ENCODE measurements at regions not wholly inside any gene's neighbourhood (a gene's known extent, or its start where the extent isn't known, plus 50 kb on each side); places are given as distances from the start of the nearest gene placed in this dataset.
"Not testable (repeated sequence)": the region's sequence is repeated elsewhere in the genome, so short reads cannot be mapped to it uniquely, and the experiment has no call there.

DNA sequence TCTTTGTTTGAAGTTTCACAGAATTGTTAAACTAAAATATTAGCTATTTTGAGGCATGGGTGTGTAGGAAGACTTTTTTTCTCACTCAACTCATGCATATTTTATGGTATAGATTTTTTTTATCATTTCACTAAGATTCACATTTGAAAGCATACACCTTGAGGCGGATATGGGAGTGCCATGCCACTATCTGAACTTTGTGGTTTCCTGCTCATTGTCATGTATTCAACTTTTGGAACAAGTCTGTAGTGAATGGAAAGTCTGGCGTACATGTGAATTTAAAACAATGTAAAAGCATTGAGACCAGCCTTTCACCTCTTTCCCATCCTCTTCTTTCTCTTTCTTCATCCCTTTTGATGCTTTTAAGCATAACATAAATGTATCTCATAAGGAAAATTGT is 147.9 kb downstream of the TPBG start:
- Histone ChIP-seq H3K27me3 (ENCODE audit: control insufficient read depth, extremely low read depth, insufficient read depth, low read length) (no peaks in the 10 kb centered on the region), H3K27ac (ENCODE audit: control insufficient read depth, insufficient read depth, low read length) (no peak overlapping the region), H3K79me2 (ENCODE audit: control insufficient read depth, insufficient read depth, low read length) (no peaks in the 10 kb centered on the region), H3K4me1 (ENCODE audit: control insufficient read depth, extremely low read depth, insufficient read depth, low read length) (no peaks in the 10 kb centered on the region), H3K36me3 (ENCODE audit: control insufficient read depth in 2 of 2, extremely low read depth in 1 of 2, insufficient read depth in 2 of 2, low read length in 2 of 2) (no peaks in the 10 kb centered on the region), H3K4me3 (ENCODE audit: control insufficient read depth in 2 of 3, extremely low read depth in 1 of 3, insufficient read depth in 2 of 3, low read depth in 1 of 3, low read length in 3 of 3) (no peak overlapping the region), H2AFZ (ENCODE audit: control insufficient read depth, low read length) (no peak overlapping the region), H3K4me2 (ENCODE audit: control insufficient read depth, extremely low read depth, insufficient read depth, low read depth, low read length) (no peak overlapping the region), H4K20me1 (ENCODE audit: control insufficient read depth, extremely low read depth, insufficient read depth, low read length) (no peaks in the 10 kb centered on the region), H3K9me1 (ENCODE audit: control insufficient read depth, extremely low read depth, insufficient read depth, low read length) (no peaks in the 10 kb centered on the region), H3K9ac (ENCODE audit: control insufficient read depth, extremely low read depth, insufficient read depth, low read length) (no peak overlapping the region), H3K9me3 (ENCODE audit: control insufficient read depth, low read depth, low read length) (no peaks in the 10 kb centered on the region)
- FAIRE-seq (no peak), DNase-seq (ENCODE audit: low read depth, low spot score) (no peak)
- dilution Hi-C loops (cut with MboI; ENCODE audit: extremely low pct_ligation_motif_present, low sequenced_read_pairs), result no loop called here
- TF ChIP-seq, protein P1, sequence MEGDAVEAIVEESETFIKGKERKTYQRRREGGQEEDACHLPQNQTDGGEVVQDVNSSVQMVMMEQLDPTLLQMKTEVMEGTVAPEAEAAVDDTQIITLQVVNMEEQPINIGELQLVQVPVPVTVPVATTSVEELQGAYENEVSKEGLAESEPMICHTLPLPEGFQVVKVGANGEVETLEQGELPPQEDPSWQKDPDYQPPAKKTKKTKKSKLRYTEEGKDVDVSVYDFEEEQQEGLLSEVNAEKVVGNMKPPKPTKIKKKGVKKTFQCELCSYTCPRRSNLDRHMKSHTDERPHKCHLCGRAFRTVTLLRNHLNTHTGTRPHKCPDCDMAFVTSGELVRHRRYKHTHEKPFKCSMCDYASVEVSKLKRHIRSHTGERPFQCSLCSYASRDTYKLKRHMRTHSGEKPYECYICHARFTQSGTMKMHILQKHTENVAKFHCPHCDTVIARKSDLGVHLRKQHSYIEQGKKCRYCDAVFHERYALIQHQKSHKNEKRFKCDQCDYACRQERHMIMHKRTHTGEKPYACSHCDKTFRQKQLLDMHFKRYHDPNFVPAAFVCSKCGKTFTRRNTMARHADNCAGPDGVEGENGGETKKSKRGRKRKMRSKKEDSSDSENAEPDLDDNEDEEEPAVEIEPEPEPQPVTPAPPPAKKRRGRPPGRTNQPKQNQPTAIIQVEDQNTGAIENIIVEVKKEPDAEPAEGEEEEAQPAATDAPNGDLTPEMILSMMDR (optimal IDR thresholded peaks at IDR 0.05 in 1 of 3, IDR thresholded peaks at IDR 0.05 in 1 of 3, conservative IDR thresholded peaks at IDR 0.05 in 1 of 3; ENCODE audit: extremely low read depth in 1 of 3, insufficient read depth in 2 of 3, low read length in 3 of 3), result no peak
- no peak for TF ChIP-seq EZH2 (IDR thresholded peaks at IDR 0.05; ENCODE audit: low read length)

DNA sequence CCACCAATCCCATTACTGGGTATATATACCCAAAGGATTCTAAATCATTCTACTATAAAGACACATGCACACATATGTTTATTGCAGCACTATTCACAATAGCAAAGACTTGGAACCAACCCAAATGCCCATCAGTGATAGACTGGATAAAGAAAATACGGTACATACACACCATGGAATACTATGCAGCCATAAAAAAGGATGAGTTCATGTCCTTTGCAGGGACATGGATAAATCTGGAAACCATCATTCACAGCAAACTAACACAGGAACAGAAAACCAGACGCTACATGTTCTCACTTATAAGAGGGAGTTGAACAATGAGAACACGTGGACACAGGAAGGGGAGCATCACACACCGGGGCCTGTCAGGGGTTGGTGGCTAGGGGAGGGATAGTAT is 154.3 kb downstream of the TPBG start:
- H4K20me1 ChIP-seq (ENCODE audit: control insufficient read depth, extremely low read depth, insufficient read depth, low read length); H3K79me2 ChIP-seq (ENCODE audit: control insufficient read depth, insufficient read depth, low read length); H3K27ac ChIP-seq (ENCODE audit: control insufficient read depth, insufficient read depth, low read length); H2AFZ ChIP-seq (ENCODE audit: control insufficient read depth, low read length); H3K9me1 ChIP-seq (ENCODE audit: control insufficient read depth, extremely low read depth, insufficient read depth, low read length); DNase-seq (ENCODE audit: low read depth, low spot score); dilution Hi-C loops (cut with MboI; ENCODE audit: extremely low pct_ligation_motif_present, low sequenced_read_pairs); H3K4me3 ChIP-seq (ENCODE audit: control insufficient read depth in 2 of 3, extremely low read depth in 1 of 3, insufficient read depth in 2 of 3, low read depth in 1 of 3, low read length in 3 of 3); H3K4me2 ChIP-seq (ENCODE audit: control insufficient read depth, extremely low read depth, insufficient read depth, low read depth, low read length); H3K4me1 ChIP-seq (ENCODE audit: control insufficient read depth, extremely low read depth, insufficient read depth, low read length); H3K27me3 ChIP-seq (ENCODE audit: control insufficient read depth, extremely low read depth, insufficient read depth, low read length); FAIRE-seq; H3K36me3 ChIP-seq (ENCODE audit: control insufficient read depth in 2 of 2, extremely low read depth in 1 of 2, insufficient read depth in 2 of 2, low read length in 2 of 2); H3K9ac ChIP-seq (ENCODE audit: control insufficient read depth, extremely low read depth, insufficient read depth, low read length); H3K9me3 ChIP-seq (ENCODE audit: control insufficient read depth, low read depth, low read length): not testable (repeated sequence)

DNA sequence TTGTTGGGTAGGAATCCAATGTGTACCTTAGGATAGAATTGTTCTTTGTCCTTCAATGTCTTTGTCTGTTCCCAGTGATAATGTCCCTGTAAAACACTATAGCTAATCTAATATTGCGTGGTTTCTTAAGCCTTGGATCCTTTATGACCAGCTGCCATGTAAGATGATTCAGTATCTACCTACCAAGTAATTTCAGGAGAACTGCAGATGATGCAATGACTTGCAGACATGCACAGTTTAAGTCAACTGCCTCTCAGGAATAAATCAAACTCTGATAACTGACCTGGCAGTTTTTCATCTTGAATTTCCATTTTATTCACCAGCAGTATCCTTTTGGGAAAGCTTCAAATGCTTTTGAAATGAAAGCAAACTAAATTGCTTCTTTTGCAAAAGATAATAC is 157.8 kb downstream of the TPBG start:
- H3K36me3 ChIP-seq (ENCODE audit: control insufficient read depth in 2 of 2, extremely low read depth in 1 of 2, insufficient read depth in 2 of 2, low read length in 2 of 2), result no peaks in the 10 kb centered on the region
- H2AFZ ChIP-seq (ENCODE audit: control insufficient read depth, low read length), result no peak overlapping the region
- H3K9me3 ChIP-seq (ENCODE audit: control insufficient read depth, low read depth, low read length), result no peaks in the 10 kb centered on the region
- DNase-seq (ENCODE audit: low read depth, low spot score), result no peak
- peaks cover 6% of the 10 kb centered on the region for H3K4me1 ChIP-seq (ENCODE audit: control insufficient read depth, extremely low read depth, insufficient read depth, low read length)
- dilution Hi-C loops (cut with MboI; ENCODE audit: extremely low pct_ligation_motif_present, low sequenced_read_pairs), result no loop called here
- H3K9ac ChIP-seq (ENCODE audit: control insufficient read depth, extremely low read depth, insufficient read depth, low read length), result no peak overlapping the region
- no peak overlapping the region for H3K4me2 ChIP-seq (ENCODE audit: control insufficient read depth, extremely low read depth, insufficient read depth, low read depth, low read length)
- FAIRE-seq, result no peak
- no peak overlapping the region for H3K27ac ChIP-seq (ENCODE audit: control insufficient read depth, insufficient read depth, low read length)
- no peaks in the 10 kb centered on the region for H3K27me3 ChIP-seq (ENCODE audit: control insufficient read depth, extremely low read depth, insufficient read depth, low read length)
- H3K4me3 ChIP-seq (ENCODE audit: control insufficient read depth in 2 of 3, extremely low read depth in 1 of 3, insufficient read depth in 2 of 3, low read depth in 1 of 3, low read length in 3 of 3), result no peak overlapping the region
- H3K9me1 ChIP-seq (ENCODE audit: control insufficient read depth, extremely low read depth, insufficient read depth, low read length), result no peaks in the 10 kb centered on the region
- no peaks in the 10 kb centered on the region for H4K20me1 ChIP-seq (ENCODE audit: control insufficient read depth, extremely low read depth, insufficient read depth, low read length)
- H3K79me2 ChIP-seq (ENCODE audit: control insufficient read depth, insufficient read depth, low read length), result no peaks in the 10 kb centered on the region
- TF ChIP-seq, protein P1 (optimal IDR thresholded peaks at IDR 0.05 in 1 of 3, IDR thresholded peaks at IDR 0.05 in 1 of 3, conservative IDR thresholded peaks at IDR 0.05 in 1 of 3; ENCODE audit: extremely low read depth in 1 of 3, insufficient read depth in 2 of 3, low read length in 3 of 3), result no peak
- TF ChIP-seq EZH2 (IDR thresholded peaks at IDR 0.05; ENCODE audit: low read length), result no peak

Measured in keratinocyte (primary cell).